Nephron progenitor cell (in vitro differentiated cells): ENCODE measurements at regions not wholly inside any gene's neighbourhood (a gene's known extent, or its start where the extent isn't known, plus 50 kb on each side); places are given as distances from the start of the nearest gene placed in this dataset.
"Not testable (repeated sequence)": the region's sequence is repeated elsewhere in the genome, so short reads cannot be mapped to it uniquely, and the experiment has no call there.

ENCODE experiments used
- DNase-seq: peaks from one replicate; pipeline ENCODE4 v3.0.0; 2021
- H3K27ac Mint-ChIP-seq: 2 replicates; pipeline ENCODE4 v1.8.0; 2021; ENCODE audit warnings: mild to moderate bottlenecking, moderate library complexity, mixed read lengths
- H3K27me3 Mint-ChIP-seq: 2 replicates; pipeline ENCODE4 v1.8.0; 2021; ENCODE audit warnings: mild to moderate bottlenecking, low read depth, mixed read lengths; ENCODE audit not compliant: poor library complexity
- H3K36me3 Mint-ChIP-seq: 2 replicates; pipeline ENCODE4 v1.8.0; 2021; ENCODE audit warnings: low read depth, mixed read lengths
- H3K4me1 Mint-ChIP-seq: 2 replicates; pipeline ENCODE4 v1.8.0; 2021; ENCODE audit warnings: mixed read lengths
- H3K4me3 Mint-ChIP-seq: 2 replicates; pipeline ENCODE4 v1.8.0; 2021; ENCODE audit warnings: mild to moderate bottlenecking, moderate library complexity, mixed read lengths
- H3K9me3 Mint-ChIP-seq: 2 replicates; pipeline ENCODE4 v1.8.0; 2021; ENCODE audit warnings: mild to moderate bottlenecking, moderate library complexity, mixed read lengths
- TF ChIP-seq, protein P1 (sequence below): fragments of 200-600 bp; sonication (generic); IDR thresholded peaks from 2 replicates; pipeline ENCODE4 v1.5.0; 2021; ENCODE audit warnings: antibody characterized with exemption

GRCh38 chr18:21979759-21980158 lies 189.6 kb upstream of the GATA6 start:
- TF ChIP-seq, protein P1, sequence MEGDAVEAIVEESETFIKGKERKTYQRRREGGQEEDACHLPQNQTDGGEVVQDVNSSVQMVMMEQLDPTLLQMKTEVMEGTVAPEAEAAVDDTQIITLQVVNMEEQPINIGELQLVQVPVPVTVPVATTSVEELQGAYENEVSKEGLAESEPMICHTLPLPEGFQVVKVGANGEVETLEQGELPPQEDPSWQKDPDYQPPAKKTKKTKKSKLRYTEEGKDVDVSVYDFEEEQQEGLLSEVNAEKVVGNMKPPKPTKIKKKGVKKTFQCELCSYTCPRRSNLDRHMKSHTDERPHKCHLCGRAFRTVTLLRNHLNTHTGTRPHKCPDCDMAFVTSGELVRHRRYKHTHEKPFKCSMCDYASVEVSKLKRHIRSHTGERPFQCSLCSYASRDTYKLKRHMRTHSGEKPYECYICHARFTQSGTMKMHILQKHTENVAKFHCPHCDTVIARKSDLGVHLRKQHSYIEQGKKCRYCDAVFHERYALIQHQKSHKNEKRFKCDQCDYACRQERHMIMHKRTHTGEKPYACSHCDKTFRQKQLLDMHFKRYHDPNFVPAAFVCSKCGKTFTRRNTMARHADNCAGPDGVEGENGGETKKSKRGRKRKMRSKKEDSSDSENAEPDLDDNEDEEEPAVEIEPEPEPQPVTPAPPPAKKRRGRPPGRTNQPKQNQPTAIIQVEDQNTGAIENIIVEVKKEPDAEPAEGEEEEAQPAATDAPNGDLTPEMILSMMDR = no peak
- Mint-ChIP-seq H3K27me3 (peaks cover 2% of the 10 kb centered on the region), H3K9me3 (peaks cover 22% of the 10 kb centered on the region), H3K36me3 (peaks cover 11% of the 10 kb centered on the region), H3K27ac (peak overlapping the region; percentile 88), H3K4me3 (peak overlapping the region; percentile 1), H3K4me1 (peaks cover 54% of the 10 kb centered on the region)
- DNase-seq = no peak

DNA sequence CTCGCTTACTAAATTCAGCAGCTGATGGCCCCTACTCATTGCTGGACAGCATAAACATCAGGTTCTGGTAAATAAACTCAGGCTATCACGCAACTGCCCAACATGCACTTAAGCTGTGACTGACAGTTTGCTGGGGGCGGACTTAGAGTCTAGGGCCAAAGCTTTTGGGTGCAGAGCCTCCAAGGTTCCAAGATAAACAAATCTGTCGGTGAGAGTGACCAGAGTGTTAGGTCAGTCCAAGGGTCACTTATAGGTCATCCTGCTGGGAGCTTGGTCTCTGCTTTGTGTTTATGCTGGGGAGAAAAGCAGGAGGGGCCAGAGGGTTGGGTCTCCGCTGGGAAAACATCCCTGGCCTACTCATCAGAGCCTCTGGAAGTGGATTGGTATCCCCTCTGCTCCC lies 188.6 kb upstream of the GATA6 start:
- peaks cover 54% of the 10 kb centered on the region for H3K4me1 Mint-ChIP-seq
- H3K27ac Mint-ChIP-seq = peak overlapping the region; percentile 82
- TF ChIP-seq, protein P1 = no peak

DNA sequence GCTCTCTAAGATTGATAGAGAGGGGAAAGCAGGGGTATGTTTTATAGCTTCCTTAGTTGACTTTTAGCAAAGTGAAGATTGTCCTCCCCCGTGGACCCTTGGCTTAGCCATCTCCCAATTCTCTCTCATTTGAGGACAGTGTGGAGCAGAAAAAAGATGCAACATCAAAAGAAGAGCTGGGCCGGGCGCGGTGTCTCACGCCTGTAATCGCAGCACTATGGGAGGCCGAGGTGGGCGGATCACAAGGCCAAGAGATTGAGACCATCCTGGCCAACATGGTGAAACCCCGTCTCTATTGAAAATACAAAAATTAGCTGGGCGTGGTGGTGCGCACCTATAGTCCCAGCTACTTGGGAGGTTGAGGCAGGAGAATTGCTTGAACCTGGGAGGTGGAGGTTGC lies 187.9 kb upstream of the GATA6 start:
- Mint-ChIP-seq H3K9me3 (peaks cover 26% of the 10 kb centered on the region), H3K4me3 (peak overlapping the region; percentile 3)
- not testable (repeated sequence) for H3K27me3 Mint-ChIP-seq

More for the DNA sequence above, 188.6 kb upstream of the GATA6 start:
- peak overlapping the region; percentile 3 for H3K4me3 Mint-ChIP-seq
- H3K36me3 Mint-ChIP-seq = peaks cover 11% of the 10 kb centered on the region
- peaks cover 7% of the 10 kb centered on the region for H3K27me3 Mint-ChIP-seq
- DNase-seq = peak; percentile 34
- H3K9me3 Mint-ChIP-seq = peaks cover 26% of the 10 kb centered on the region

DNA sequence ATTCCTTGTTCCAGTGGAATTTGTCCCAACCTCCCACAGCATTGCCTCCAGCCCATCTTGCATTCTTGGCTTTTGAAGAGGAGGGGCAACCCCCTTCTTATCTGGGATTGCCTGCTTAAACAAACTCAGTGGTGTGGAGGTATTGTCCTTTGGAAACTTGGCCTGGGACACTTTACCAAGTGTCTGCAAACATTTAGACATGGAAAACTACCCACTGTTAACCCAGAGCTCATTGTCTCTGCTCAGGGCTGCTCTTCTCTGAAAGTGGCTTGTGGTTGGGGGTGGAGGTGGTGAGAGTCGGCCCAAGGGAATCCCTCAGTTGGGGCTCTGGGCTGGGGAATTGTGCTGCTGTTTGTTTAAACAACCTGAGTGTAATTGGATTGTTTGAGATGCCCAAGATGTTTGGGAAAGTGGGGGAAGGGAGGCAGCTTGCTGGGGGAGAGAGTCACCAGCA lies 178.3 kb upstream of the GATA6 start:
- peaks cover 40% of the 10 kb centered on the region for H3K4me1 Mint-ChIP-seq
- TF ChIP-seq, protein P1 = no peak
- H3K27me3 Mint-ChIP-seq = peaks cover 3% of the 10 kb centered on the region
- DNase-seq = no peak
- H3K4me3 Mint-ChIP-seq = peak overlapping the region; percentile 20
- H3K9me3 Mint-ChIP-seq = peaks cover 15% of the 10 kb centered on the region
- peak overlapping the region; percentile 78 for H3K27ac Mint-ChIP-seq
- H3K36me3 Mint-ChIP-seq = peaks cover 10% of the 10 kb centered on the region

More for the DNA sequence above, 187.9 kb upstream of the GATA6 start:
- Mint-ChIP-seq H3K4me1 (peaks cover 49% of the 10 kb centered on the region), H3K36me3 (peaks cover 11% of the 10 kb centered on the region), H3K27ac (peak overlapping the region; percentile 82)
- DNase-seq = not testable (repeated sequence)

GRCh38 chr18:21991886-21992285 lies 177.5 kb upstream of the GATA6 start:
- Mint-ChIP-seq H3K27ac (no peak overlapping the region), H3K4me3 (no peak overlapping the region), H3K9me3 (peaks cover 13% of the 10 kb centered on the region), H3K36me3 (peaks cover 10% of the 10 kb centered on the region), H3K4me1 (peaks cover 44% of the 10 kb centered on the region), H3K27me3 (peaks cover 3% of the 10 kb centered on the region)
- no peak for DNase-seq
- TF ChIP-seq, protein P1 = no peak

- H3K36me3 Mint-ChIP-seq = no peaks in the 10 kb centered on the region
- no peak overlapping the region for H3K27ac Mint-ChIP-seq
- peaks cover 56% of the 10 kb centered on the region for H3K4me1 Mint-ChIP-seq
- DNase-seq = no peak
- H3K27me3 Mint-ChIP-seq = peaks cover 3% of the 10 kb centered on the region
- no peak overlapping the region for H3K4me3 Mint-ChIP-seq
- no peaks in the 10 kb centered on the region for H3K9me3 Mint-ChIP-seq
- TF ChIP-seq, protein P1 = no peak
Observed at GRCh38 chr18:21996351-21996826, 173.0 kb upstream of the GATA6 start.
